H9 (cell line): ENCODE measurements at regions not wholly inside any gene's neighbourhood (a gene's known extent, or its start where the extent isn't known, plus 50 kb on each side); places are given as distances from the start of the nearest gene placed in this dataset.

Experiments used
- DNase-seq: peaks from one replicate; pipeline ENCODE4 v3.0.0-alpha.2; 2017
- H2AFZ ChIP-seq: one replicate; pipeline ENCODE4 v1.6.1; 2013; ENCODE audit warnings: mild to moderate bottlenecking, low read length, control low read depth, moderate library complexity
- H2AK5ac ChIP-seq: 2 replicates; pipeline ENCODE4 v1.6.1; 2013; ENCODE audit warnings: low read length, control low read depth, mixed read lengths; ENCODE audit not compliant: insufficient read length
- H2BK120ac ChIP-seq: one replicate; pipeline ENCODE4 v1.6.1; 2013; ENCODE audit warnings: low read depth, mild to moderate bottlenecking, low read length, control low read depth, inconsistent platforms; ENCODE audit not compliant: poor library complexity, severe bottlenecking
- H2BK12ac ChIP-seq: 2 replicates; pipeline ENCODE4 v1.6.1; 2013; ENCODE audit warnings: low read length, control low read depth, mixed read lengths, low read depth; ENCODE audit not compliant: insufficient read length
- H2BK15ac ChIP-seq: 2 replicates; pipeline ENCODE4 v1.6.1; 2013; ENCODE audit warnings: low read depth, low read length, control low read depth
- H2BK20ac ChIP-seq: one replicate; pipeline ENCODE4 v1.6.1; 2013; ENCODE audit warnings: low read depth, mild to moderate bottlenecking, low read length, control low read depth, inconsistent platforms; ENCODE audit not compliant: poor library complexity, severe bottlenecking
- H2BK5ac ChIP-seq: 2 replicates; pipeline ENCODE4 v1.6.1; 2013; ENCODE audit warnings: low read length, control low read depth, mixed read lengths; ENCODE audit not compliant: insufficient read length
- H3K14ac ChIP-seq: 2 replicates; pipeline ENCODE4 v1.6.1; 2013; ENCODE audit warnings: low read length, control low read depth; ENCODE audit not compliant: insufficient read depth
- H3K18ac ChIP-seq: 2 replicates; pipeline ENCODE4 v1.6.1; 2013; ENCODE audit warnings: low read depth, mild to moderate bottlenecking, mixed read lengths, low read length, control low read depth; ENCODE audit not compliant: insufficient read length
- H3K23ac ChIP-seq: 2 replicates; pipeline ENCODE4 v1.6.1; 2013; ENCODE audit warnings: low read length, control low read depth, mixed read lengths, low read depth; ENCODE audit not compliant: insufficient read length
- H3K23me2 ChIP-seq: 2 replicates; pipeline ENCODE4 v1.6.1; 2013; ENCODE audit warnings: low read depth, mild to moderate bottlenecking, mixed read lengths, low read length, control low read depth; ENCODE audit not compliant: insufficient read length, poor library complexity, severe bottlenecking
- H3K27ac ChIP-seq: 2 replicates; pipeline ENCODE4 v1.5.1; 2013; ENCODE audit warnings: low read length, control low read depth, mixed read lengths, low read depth; ENCODE audit not compliant: insufficient read length
- H3K27me3 ChIP-seq: 2 replicates; pipeline ENCODE4 v1.6.1; 2013; ENCODE audit warnings: low read length, control low read depth, inconsistent platforms; ENCODE audit not compliant: insufficient read depth
- H3K4ac ChIP-seq: 2 replicates; pipeline ENCODE4 v1.6.1; 2013; ENCODE audit warnings: low read depth, mild to moderate bottlenecking, control low read depth, inconsistent platforms, low read length, moderate library complexity
- H3K4me1 ChIP-seq: 2 replicates; pipeline ENCODE4 v1.6.1; 2013; ENCODE audit warnings: low read length, control low read depth, inconsistent platforms; ENCODE audit not compliant: insufficient read depth
- H3K4me2 ChIP-seq: 2 replicates; pipeline ENCODE4 v1.6.1; 2013; ENCODE audit warnings: low read length, control low read depth, mixed read lengths; ENCODE audit not compliant: insufficient read length, insufficient read depth
- H3K56ac ChIP-seq: 2 replicates; pipeline ENCODE4 v1.6.1; 2013; ENCODE audit warnings: low read depth, mild to moderate bottlenecking, mixed read lengths, low read length, control low read depth; ENCODE audit not compliant: insufficient read length
- H3K79me1 ChIP-seq: 2 replicates; pipeline ENCODE4 v1.6.1; 2013; ENCODE audit warnings: low read depth, mild to moderate bottlenecking, moderate library complexity, low read length, control low read depth, inconsistent platforms; ENCODE audit not compliant: insufficient read depth, poor library complexity, severe bottlenecking
- H3K79me2 ChIP-seq: 2 replicates; pipeline ENCODE4 v1.6.1; 2013; ENCODE audit warnings: low read length, control low read depth, inconsistent platforms; ENCODE audit not compliant: insufficient read depth
- H3K9ac ChIP-seq: 2 replicates; pipeline ENCODE4 v1.6.1; 2013; ENCODE audit warnings: low read length, control low read depth, mixed read lengths; ENCODE audit not compliant: insufficient read length; ENCODE audit errors: extremely low read depth
- H3K9me3 ChIP-seq: one replicate; pipeline ENCODE4 v1.6.1; 2013; ENCODE audit warnings: low read depth, low read length, inconsistent platforms; ENCODE audit not compliant: control insufficient read depth
- H3T11ph ChIP-seq: one replicate; pipeline ENCODE4 v1.6.1; 2013; ENCODE audit warnings: mild to moderate bottlenecking, low read length, control low read depth, inconsistent platforms
- H4K20me1 ChIP-seq: one replicate; pipeline ENCODE4 v1.6.1; 2013; ENCODE audit not compliant: control insufficient read depth, insufficient read length, insufficient read depth
- H4K5ac ChIP-seq: 2 replicates; pipeline ENCODE4 v1.6.1; 2013; ENCODE audit warnings: low read depth, mild to moderate bottlenecking, mixed read lengths, low read length, control low read depth; ENCODE audit not compliant: insufficient read length
- H4K8ac ChIP-seq: replicated peaks from 2 replicates; pipeline ENCODE4 v1.6.1; 2013; ENCODE audit warnings: low read length, control low read depth, mixed read lengths, low read depth; ENCODE audit not compliant: insufficient read length
- H4K91ac ChIP-seq: 2 replicates; pipeline ENCODE4 v1.6.1; 2013; ENCODE audit warnings: low read depth, mild to moderate bottlenecking, moderate library complexity, mixed read lengths, low read length, control low read depth; ENCODE audit not compliant: insufficient read length
- H3K27ac Mint-ChIP-seq, 3 experiments: 2 replicates in 2 of 3; 3 replicates in 1 of 3; pipeline ENCODE4 v1.8.0; 2020 to 2021; ENCODE audit warnings: mixed read lengths in 3 of 3, mild to moderate bottlenecking in 1 of 3, moderate library complexity in 1 of 3
- H3K27me3 Mint-ChIP-seq: 2 replicates; pipeline ENCODE4 v1.8.0; 2021; ENCODE audit warnings: low read depth, mild to moderate bottlenecking, moderate library complexity, mixed read lengths
- H3K36me3 Mint-ChIP-seq, 3 experiments: 2 replicates in 2 of 3; 3 replicates in 1 of 3; pipeline ENCODE4 v1.8.0; 2020 to 2021; ENCODE audit warnings: low read depth in 3 of 3, mixed read lengths in 3 of 3; ENCODE audit not compliant: insufficient read depth in 1 of 3
- H3K4me1 Mint-ChIP-seq, 2 experiments: 2 replicates each; pipeline ENCODE4 v1.8.0; 2020; ENCODE audit warnings: mixed read lengths in 2 of 2
- H3K4me3 Mint-ChIP-seq, 2 experiments: 2 replicates in 1 of 2; 3 replicates in 1 of 2; pipeline ENCODE4 v1.8.0; 2020 to 2021; ENCODE audit warnings: mild to moderate bottlenecking in 2 of 2, mixed read lengths in 2 of 2, moderate library complexity in 1 of 2
- H3K9me3 Mint-ChIP-seq, 2 experiments: 2 replicates in 1 of 2; 3 replicates in 1 of 2; pipeline ENCODE4 v1.8.0; 2020; ENCODE audit warnings: mild to moderate bottlenecking in 2 of 2, mixed read lengths in 2 of 2, moderate library complexity in 1 of 2
- CTCF ChIP-seq: fragments of 200-600 bp; sonication (generic); conservative IDR thresholded peaks from 3 replicates; pipeline ENCODE4 v1.8.0; 2021; ENCODE audit warnings: antibody characterized with exemption, mild to moderate bottlenecking
- WGBS: extraction: QIAGEN DNeasy Blood & Tissue Kit; methylation state at CpG from one replicate; pipeline ENCODE4 v1.1.7; 2013; ENCODE audit warnings: missing lambda C conversion rate, low lambda C conversion rate, mixed read lengths; ENCODE audit not compliant: insufficient read length; ENCODE audit errors: extremely low coverage; 5-methylcytosine and 5-hydroxymethylcytosine counted together

GRCh38 chr19:22918221-22918620 lies 84.8 kb downstream of the ZNF728 start:
- H3K23ac ChIP-seq: no peak overlapping the region
- no peak overlapping the region for H4K8ac ChIP-seq
- TF ChIP-seq CTCF: no peak
- H2BK20ac ChIP-seq: no peak overlapping the region
- H3K79me1 ChIP-seq: no peaks in the 10 kb centered on the region
- no peak overlapping the region for H4K91ac ChIP-seq
- H3K9ac ChIP-seq: no peak overlapping the region
- H3K9me3 ChIP-seq: peaks cover 77% of the 10 kb centered on the region
- no peak overlapping the region for H2AK5ac ChIP-seq
- no peaks in the 10 kb centered on the region for H3K27me3 ChIP-seq
- no peak overlapping the region for H2AFZ ChIP-seq
- WGBS: no CpG with 5 or more reads among the region's 3 CpGs
- H3K14ac ChIP-seq: no peak overlapping the region
- no peaks in the 10 kb centered on the region for H3K79me2 ChIP-seq
- H3K4me1 Mint-ChIP-seq: no peaks in the 10 kb centered on the region
- H4K5ac ChIP-seq: no peak overlapping the region
- H2BK120ac ChIP-seq: no peak overlapping the region
- peaks cover 79 to 82% of the 10 kb centered on the region in 2 experiments for H3K9me3 Mint-ChIP-seq
- H3K27ac ChIP-seq: no peak overlapping the region
- DNase-seq: no peak
- H3K36me3 Mint-ChIP-seq: peaks cover 0 to 20% (median 6%) of the 10 kb centered on the region in 3 experiments; a peak in 6 of 7 replicates
- no peaks in the 10 kb centered on the region for H3K23me2 ChIP-seq
- no peaks in the 10 kb centered on the region for H3K4me1 ChIP-seq
- H2BK15ac ChIP-seq: no peak overlapping the region
- no peak overlapping the region for H2BK12ac ChIP-seq
- no peak overlapping the region for H3K18ac ChIP-seq
- H2BK5ac ChIP-seq: no peak overlapping the region
- no peak overlapping the region for H3K4me3 Mint-ChIP-seq
- no peaks in the 10 kb centered on the region for H4K20me1 ChIP-seq
- H3K4me2 ChIP-seq: no peak overlapping the region
- no peak overlapping the region for H3K56ac ChIP-seq
- 0 out of 2 replicates have a peak, but pooled peaks cover 3% of the 10 kb centered on the region for H3K27me3 Mint-ChIP-seq
- H3T11ph ChIP-seq: no peak overlapping the region
- H3K27ac Mint-ChIP-seq: no peak overlapping the region
- no peak overlapping the region for H3K4ac ChIP-seq
